ENCODE measurements at regions not wholly inside any gene's neighbourhood (a gene's known extent, or its start where the extent isn't known, plus 50 kb on each side); places are given as distances from the start of the nearest gene placed in this dataset.
"Not testable (repeated sequence)": the region's sequence is repeated elsewhere in the genome, so short reads cannot be mapped to it uniquely, and the experiment has no call there.

- DNase-seq (ENCODE audit: low spot score in 2 of 2) (no peak), ATAC-seq (replicated peaks; ENCODE audit: extremely low read depth, poor library complexity, severe bottlenecking) (no peak)
- H3K4me3 Mint-ChIP-seq: no peak overlapping the region
- peaks cover 10% of the 10 kb centered on the region for H3K9me3 Mint-ChIP-seq
- H3K4me1 Mint-ChIP-seq: no peaks in the 10 kb centered on the region
- H3K27me3 Mint-ChIP-seq: no peaks in the 10 kb centered on the region
- peaks cover 2% of the 10 kb centered on the region for H3K36me3 Mint-ChIP-seq (ENCODE audit: insufficient read depth)
- H3K27ac Mint-ChIP-seq (ENCODE audit: low read depth): no peak overlapping the region
Measured at GRCh38 chr1:81540216-81540615, 260.5 kb upstream of the ADGRL2 start.

DNA sequence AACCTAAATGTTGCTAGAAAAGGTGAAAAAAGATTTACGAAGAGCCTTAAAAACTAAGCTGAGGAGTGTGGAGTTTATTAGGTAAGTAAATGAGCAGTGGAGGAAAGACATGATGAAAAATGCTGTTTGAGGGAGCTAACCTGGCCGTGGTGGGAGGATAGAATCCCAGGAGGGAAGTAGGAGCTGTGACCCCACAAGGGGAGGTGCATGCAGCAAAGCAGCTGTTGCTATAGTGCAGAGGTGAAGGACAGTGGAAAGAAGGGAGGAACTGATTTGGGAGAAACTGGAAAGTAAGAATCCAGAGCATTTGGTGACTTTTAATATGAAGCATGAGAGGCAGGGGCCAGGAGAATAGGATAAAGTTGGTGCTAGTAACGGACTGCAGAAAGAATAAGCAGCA is 271.7 kb upstream of the ADGRL2 start:
- Mint-ChIP-seq H3K36me3 (ENCODE audit: insufficient read depth) (no peaks in the 10 kb centered on the region), H3K27ac (ENCODE audit: low read depth) (no peak overlapping the region), H3K27me3 (no peaks in the 10 kb centered on the region), H3K4me3 (no peak overlapping the region), H3K4me1 (no peaks in the 10 kb centered on the region), H3K9me3 (peaks cover 8% of the 10 kb centered on the region)
- DNase-seq (ENCODE audit: low spot score in 2 of 2) (no peak), ATAC-seq (replicated peaks; ENCODE audit: extremely low read depth, poor library complexity, severe bottlenecking) (no peak)

- Mint-ChIP-seq H3K27ac (ENCODE audit: low read depth) (no peak overlapping the region), H3K4me3 (no peak overlapping the region), H3K4me1 (no peaks in the 10 kb centered on the region), H3K9me3 (peaks cover 8% of the 10 kb centered on the region), H3K27me3 (no peaks in the 10 kb centered on the region), H3K36me3 (ENCODE audit: insufficient read depth) (no peaks in the 10 kb centered on the region)
- DNase-seq (ENCODE audit: low spot score in 2 of 2) (no peak), ATAC-seq (replicated peaks; ENCODE audit: extremely low read depth, poor library complexity, severe bottlenecking) (no peak)
Measured at GRCh38 chr1:81525085-81525484, 275.6 kb upstream of the ADGRL2 start.

DNA sequence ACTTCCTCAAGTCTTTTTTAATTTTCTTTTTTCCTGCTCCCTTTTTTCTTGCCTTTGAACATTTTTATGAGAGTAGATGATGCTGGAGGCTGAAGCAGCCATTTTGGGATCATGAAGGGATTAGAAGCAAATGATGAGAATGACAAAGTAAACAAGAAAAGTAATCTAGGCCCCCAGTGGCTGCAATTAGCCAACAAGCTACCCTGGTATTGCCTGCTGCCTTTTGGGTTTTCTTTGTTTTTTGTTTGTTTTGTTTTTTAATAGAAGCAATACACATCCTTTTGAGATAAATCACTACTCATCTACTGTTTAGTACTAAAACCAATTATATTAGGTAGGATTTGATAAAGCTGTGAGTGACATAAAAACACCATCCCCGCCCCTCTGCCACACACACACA is 280.7 kb upstream of the ADGRL2 start:
- DNase-seq (ENCODE audit: low spot score in 2 of 2): no peak
- Mint-ChIP-seq H3K27me3 (no peaks in the 10 kb centered on the region), H3K36me3 (ENCODE audit: insufficient read depth) (no peaks in the 10 kb centered on the region), H3K9me3 (peaks cover 7% of the 10 kb centered on the region), H3K4me1 (no peaks in the 10 kb centered on the region), H3K27ac (ENCODE audit: low read depth) (no peak overlapping the region), H3K4me3 (no peak overlapping the region)
- ATAC-seq (replicated peaks; ENCODE audit: extremely low read depth, poor library complexity, severe bottlenecking): no peak

- Mint-ChIP-seq H3K9me3 (peaks cover 7% of the 10 kb centered on the region), H3K4me1 (no peaks in the 10 kb centered on the region), H3K36me3 (ENCODE audit: insufficient read depth) (no peaks in the 10 kb centered on the region), H3K27ac (ENCODE audit: low read depth) (no peak overlapping the region), H3K4me3 (no peak overlapping the region), H3K27me3 (no peaks in the 10 kb centered on the region)
- no peak for ATAC-seq (replicated peaks; ENCODE audit: extremely low read depth, poor library complexity, severe bottlenecking)
- no peak for DNase-seq (ENCODE audit: low spot score in 2 of 2)
Measured at GRCh38 chr1:81517987-81518386, 282.7 kb upstream of the ADGRL2 start.

- Mint-ChIP-seq H3K36me3 (ENCODE audit: insufficient read depth) (peaks cover 2% of the 10 kb centered on the region), H3K4me3 (no peak overlapping the region), H3K27me3 (no peaks in the 10 kb centered on the region), H3K4me1 (no peaks in the 10 kb centered on the region), H3K27ac (ENCODE audit: low read depth) (no peak overlapping the region), H3K9me3 (peaks cover 10% of the 10 kb centered on the region)
- ATAC-seq (replicated peaks; ENCODE audit: extremely low read depth, poor library complexity, severe bottlenecking) (no peak), DNase-seq (ENCODE audit: low spot score in 2 of 2) (no peak)
Measured at GRCh38 chr1:81513796-81514354, 286.9 kb upstream of the ADGRL2 start.

DNA sequence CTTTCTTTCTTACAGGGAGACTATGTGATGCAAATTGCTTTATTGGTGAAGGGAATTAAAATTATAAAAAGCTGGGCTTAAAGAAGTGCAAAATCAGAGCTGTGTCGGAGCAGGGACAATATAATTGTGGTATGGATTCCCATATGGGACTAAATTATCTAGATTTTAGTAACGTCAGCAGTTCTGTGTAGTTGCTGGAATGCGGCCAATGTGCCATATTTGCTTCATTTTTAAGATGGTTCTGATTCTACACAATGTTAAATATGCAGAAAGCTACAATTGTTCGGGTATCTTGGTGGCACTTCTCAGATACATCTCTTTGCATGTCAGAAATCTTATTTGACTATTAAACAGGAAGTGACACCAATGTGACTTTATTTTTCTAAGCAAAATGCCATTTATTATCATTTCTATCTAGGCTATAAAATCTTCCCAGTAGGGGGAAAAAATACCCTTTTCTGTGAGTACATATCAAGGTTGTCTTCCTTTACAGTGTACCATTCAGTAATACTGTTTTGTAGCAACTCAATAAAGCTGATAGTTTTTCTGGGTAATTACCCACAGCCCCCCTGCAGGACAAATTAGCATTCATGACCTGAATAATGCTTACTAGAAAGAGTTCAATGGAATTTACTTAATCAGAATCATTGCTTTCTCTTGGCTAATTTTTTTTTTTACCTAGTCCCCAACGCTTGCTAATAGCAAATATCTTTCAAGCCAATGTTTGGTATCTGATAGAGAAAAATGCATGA is 288.3 kb upstream of the ADGRL2 start:
- Mint-ChIP-seq H3K27me3 (no peaks in the 10 kb centered on the region), H3K4me1 (no peaks in the 10 kb centered on the region), H3K9me3 (peaks cover 6% of the 10 kb centered on the region), H3K4me3 (no peak overlapping the region), H3K36me3 (ENCODE audit: insufficient read depth) (peaks cover 2% of the 10 kb centered on the region), H3K27ac (ENCODE audit: low read depth) (no peak overlapping the region)
- DNase-seq (ENCODE audit: low spot score in 2 of 2) (no peak), ATAC-seq (replicated peaks; ENCODE audit: extremely low read depth, poor library complexity, severe bottlenecking) (no peak)

DNA sequence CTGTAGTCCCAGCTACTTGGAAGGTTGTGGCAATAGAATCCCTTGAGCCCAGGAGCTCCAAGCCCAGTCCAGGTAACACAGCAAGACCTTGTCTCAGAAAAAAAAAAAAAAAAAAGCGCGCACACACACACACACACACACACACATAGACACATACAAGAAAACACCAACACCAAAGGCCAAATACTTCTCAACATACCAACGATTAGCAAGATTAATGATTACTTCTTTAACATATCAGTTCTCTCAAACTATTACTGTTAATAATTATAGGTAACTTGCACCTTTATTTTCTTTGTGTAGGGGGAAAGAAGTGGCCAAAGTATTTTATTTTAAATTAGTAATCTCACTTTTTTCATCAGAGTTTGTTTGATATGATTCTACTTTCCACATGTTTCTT is 289.5 kb upstream of the ADGRL2 start:
- Mint-ChIP-seq H3K4me1 (no peaks in the 10 kb centered on the region), H3K9me3 (peaks cover 5% of the 10 kb centered on the region), H3K27ac (ENCODE audit: low read depth) (no peak overlapping the region), H3K4me3 (no peak overlapping the region), H3K36me3 (ENCODE audit: insufficient read depth) (peaks cover 2% of the 10 kb centered on the region), H3K27me3 (no peaks in the 10 kb centered on the region)
- DNase-seq (ENCODE audit: low spot score in 2 of 2) (no peak), ATAC-seq (replicated peaks; ENCODE audit: extremely low read depth, poor library complexity, severe bottlenecking) (no peak)

GRCh38 chr1:81510701-81511100 is 290.0 kb upstream of the ADGRL2 start:
- H3K4me3 Mint-ChIP-seq: no peak overlapping the region
- H3K36me3 Mint-ChIP-seq (ENCODE audit: insufficient read depth): peaks cover 2% of the 10 kb centered on the region
- peaks cover 9% of the 10 kb centered on the region for H3K9me3 Mint-ChIP-seq
- DNase-seq (ENCODE audit: low spot score in 2 of 2) (no peak), ATAC-seq (replicated peaks; ENCODE audit: extremely low read depth, poor library complexity, severe bottlenecking) (no peak)
- H3K27ac Mint-ChIP-seq (ENCODE audit: low read depth): no peak overlapping the region
- no peaks in the 10 kb centered on the region for H3K4me1 Mint-ChIP-seq
- no peaks in the 10 kb centered on the region for H3K27me3 Mint-ChIP-seq

GRCh38 chr1:81509594-81509993 is 291.1 kb upstream of the ADGRL2 start:
- H3K4me3 Mint-ChIP-seq: no peak overlapping the region
- ATAC-seq (replicated peaks; ENCODE audit: extremely low read depth, poor library complexity, severe bottlenecking) (no peak), DNase-seq (ENCODE audit: low spot score in 2 of 2) (no peak)
- no peak overlapping the region for H3K27ac Mint-ChIP-seq (ENCODE audit: low read depth)
- peaks cover 2% of the 10 kb centered on the region for H3K36me3 Mint-ChIP-seq (ENCODE audit: insufficient read depth)
- H3K9me3 Mint-ChIP-seq: peaks cover 10% of the 10 kb centered on the region
- no peaks in the 10 kb centered on the region for H3K27me3 Mint-ChIP-seq
- no peaks in the 10 kb centered on the region for H3K4me1 Mint-ChIP-seq

DNA sequence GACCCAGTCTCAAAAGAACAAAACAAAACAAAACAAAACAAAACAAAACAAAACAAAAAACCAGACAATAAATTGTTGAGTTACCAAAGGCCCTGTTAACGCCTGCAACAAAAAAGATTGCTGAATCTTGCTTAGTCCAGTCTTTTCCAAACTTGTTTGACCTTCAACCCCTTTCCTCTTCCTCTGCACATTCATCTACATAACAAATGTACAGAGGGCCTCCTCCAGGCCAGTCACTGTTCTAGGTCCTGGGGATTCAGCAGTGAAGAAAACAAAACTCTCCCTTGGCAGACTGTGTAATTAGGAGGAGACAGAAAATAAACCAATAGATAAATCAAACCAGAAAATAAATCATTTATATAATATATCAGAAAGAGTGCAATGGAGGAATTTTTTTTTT is 294.0 kb upstream of the ADGRL2 start:
- DNase-seq (ENCODE audit: low spot score in 2 of 2) (no peak), ATAC-seq (replicated peaks; ENCODE audit: extremely low read depth, poor library complexity, severe bottlenecking) (no peak)
- H3K9me3 Mint-ChIP-seq: peaks cover 10% of the 10 kb centered on the region
- no peak overlapping the region for H3K4me3 Mint-ChIP-seq
- H3K27me3 Mint-ChIP-seq: no peaks in the 10 kb centered on the region
- H3K36me3 Mint-ChIP-seq (ENCODE audit: insufficient read depth): peaks cover 2% of the 10 kb centered on the region
- no peak overlapping the region for H3K27ac Mint-ChIP-seq (ENCODE audit: low read depth)
- no peaks in the 10 kb centered on the region for H3K4me1 Mint-ChIP-seq

DNA sequence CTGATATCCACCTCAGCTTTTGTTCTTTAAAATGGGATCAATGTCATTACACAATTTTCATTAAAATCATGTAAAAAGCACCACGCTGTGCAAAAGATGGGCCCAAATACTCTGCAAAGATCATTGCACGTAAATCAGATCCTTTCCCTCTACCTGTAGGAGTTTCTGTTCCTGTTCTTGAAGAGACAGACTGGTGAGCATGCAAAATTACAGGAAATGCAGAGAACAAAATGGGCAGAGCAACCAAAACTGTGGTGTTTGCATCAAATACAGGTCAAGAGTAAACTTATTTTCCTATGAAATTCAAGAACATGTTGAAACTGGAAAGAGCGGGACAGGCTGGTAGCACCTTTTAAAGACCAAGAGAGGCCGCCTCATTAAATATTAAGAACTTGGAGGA is 294.9 kb upstream of the ADGRL2 start:
- Mint-ChIP-seq H3K27ac (ENCODE audit: low read depth) (no peak overlapping the region), H3K27me3 (no peaks in the 10 kb centered on the region), H3K9me3 (peaks cover 10% of the 10 kb centered on the region), H3K4me1 (no peaks in the 10 kb centered on the region), H3K4me3 (no peak overlapping the region), H3K36me3 (ENCODE audit: insufficient read depth) (no peaks in the 10 kb centered on the region)
- ATAC-seq (replicated peaks; ENCODE audit: extremely low read depth, poor library complexity, severe bottlenecking): no peak
- no peak for DNase-seq (ENCODE audit: low spot score in 2 of 2)

- not testable (repeated sequence) for H3K36me3 Mint-ChIP-seq (ENCODE audit: insufficient read depth); ATAC-seq (replicated peaks; ENCODE audit: extremely low read depth, poor library complexity, severe bottlenecking); H3K4me3 Mint-ChIP-seq; DNase-seq (ENCODE audit: low spot score in 2 of 2); H3K27me3 Mint-ChIP-seq; H3K27ac Mint-ChIP-seq (ENCODE audit: low read depth); H3K4me1 Mint-ChIP-seq
- H3K9me3 Mint-ChIP-seq: peaks cover 10% of the 10 kb centered on the region
Measured at GRCh38 chr1:81504820-81505219, 295.9 kb upstream of the ADGRL2 start.

Data from central memory CD8-positive, alpha-beta T cell (primary cell).